ENCODE measurements at regions not wholly inside any gene's neighbourhood (a gene's known extent, or its start where the extent isn't known, plus 50 kb on each side); places are given as distances from the start of the nearest gene placed in this dataset.
"Not testable (repeated sequence)": the region's sequence is repeated elsewhere in the genome, so short reads cannot be mapped to it uniquely, and the experiment has no call there.

- DNase-seq = no peak
Observed at GRCh38 chr13:83086088-83086487, 796.2 kb downstream of the SLITRK1 start.

GRCh38 chr13:83085186-83085900 lies 796.9 kb downstream of the SLITRK1 start:
- no peak for DNase-seq

GRCh38 chr13:83077499-83077898 lies 804.8 kb downstream of the SLITRK1 start:
- DNase-seq = no peak

- not testable (repeated sequence) for DNase-seq
Observed at GRCh38 chr13:83073930-83074329, 808.3 kb downstream of the SLITRK1 start.

- no peak for DNase-seq
Observed at GRCh38 chr13:83065108-83065507, 817.2 kb downstream of the SLITRK1 start.

- no peak for DNase-seq
Observed at GRCh38 chr13:83057119-83057518, 825.2 kb downstream of the SLITRK1 start.

- no peak for DNase-seq
Observed at GRCh38 chr13:83056269-83056668, 826.0 kb downstream of the SLITRK1 start.

- DNase-seq = no peak
Observed at GRCh38 chr13:83048419-83048818, 833.9 kb downstream of the SLITRK1 start.

- no peak for DNase-seq
Observed at GRCh38 chr13:83024955-83025594, 857.2 kb downstream of the SLITRK1 start.

- no peak for DNase-seq
Observed at GRCh38 chr13:83024232-83024631, 858.0 kb downstream of the SLITRK1 start.

GRCh38 chr13:83019986-83020385 lies 862.3 kb downstream of the SLITRK1 start:
- DNase-seq = no peak

- DNase-seq = no peak
Observed at GRCh38 chr13:83009987-83010386, 872.3 kb downstream of the SLITRK1 start.

- DNase-seq = no peak
Observed at GRCh38 chr13:83008212-83008929, 873.9 kb downstream of the SLITRK1 start.

GRCh38 chr13:83007226-83007625 lies 875.0 kb downstream of the SLITRK1 start:
- no peak for DNase-seq

GRCh38 chr13:83003185-83003584 lies 879.1 kb downstream of the SLITRK1 start:
- DNase-seq = no peak

- DNase-seq = no peak
Observed at GRCh38 chr13:82993417-82993816, 888.9 kb downstream of the SLITRK1 start.

- DNase-seq = no peak
Observed at GRCh38 chr13:82976499-82976898, 905.8 kb downstream of the SLITRK1 start.

GRCh38 chr13:82963226-82964099 lies 918.8 kb downstream of the SLITRK1 start:
- no peak for DNase-seq

- no peak for DNase-seq
Observed at GRCh38 chr13:82962397-82962796, 919.9 kb downstream of the SLITRK1 start.

- DNase-seq = no peak
Observed at GRCh38 chr13:82961757-82962156, 920.5 kb downstream of the SLITRK1 start.

GRCh38 chr13:82952336-82952735 lies 929.9 kb downstream of the SLITRK1 start:
- not testable (repeated sequence) for DNase-seq

GRCh38 chr13:82947683-82948082 lies 934.6 kb downstream of the SLITRK1 start:
- no peak for DNase-seq

- no peak for DNase-seq
Observed at GRCh38 chr13:82947191-82947621, 935.1 kb downstream of the SLITRK1 start.

Data from activated naive CD4-positive, alpha-beta T cell treated with anti-CD3 and anti-CD28 coated beads, Interleukin-2, amount 50 U/mL, for 16 hours (primary cell).